GM18508 (cell line): ENCODE measurements at regions not wholly inside any gene's neighbourhood (a gene's known extent, or its start where the extent isn't known, plus 50 kb on each side); places are given as distances from the start of the nearest gene placed in this dataset.
"Not testable (repeated sequence)": the region's sequence is repeated elsewhere in the genome, so short reads cannot be mapped to it uniquely, and the experiment has no call there.

Experiments used
- ATAC-seq: cut with Tn5 transposase; IDR thresholded peaks from one replicate; pipeline ENCODE4 v1.9.1; 2021; ENCODE audit warnings: moderate number of reproducible peaks; ENCODE audit not compliant: insufficient read depth, unreplicated experiment

GRCh38 chr4:86413426-86413825 lies 53.6 kb upstream of the MAPK10 start:
- not testable (repeated sequence) for ATAC-seq

GRCh38 chr4:86414686-86415085 lies 54.8 kb upstream of the MAPK10 start:
- ATAC-seq = no peak

GRCh38 chr4:86416081-86416480 lies 56.2 kb upstream of the MAPK10 start:
- ATAC-seq = no peak

GRCh38 chr4:86421461-86421860 lies 61.6 kb upstream of the MAPK10 start:
- no peak for ATAC-seq

GRCh38 chr4:86431543-86432116 lies 71.8 kb upstream of the MAPK10 start:
- no peak for ATAC-seq

GRCh38 chr4:86432559-86433134 lies 72.8 kb upstream of the MAPK10 start:
- no peak for ATAC-seq

- ATAC-seq = no peak
Observed at GRCh38 chr4:86439293-86439692, 79.4 kb upstream of the MAPK10 start.

- peak; percentile 45 for ATAC-seq
Observed at GRCh38 chr4:86441175-86441936, 81.5 kb upstream of the MAPK10 start.

GRCh38 chr4:86442881-86443280 lies 83.0 kb upstream of the MAPK10 start:
- no peak for ATAC-seq

- no peak for ATAC-seq
Observed at GRCh38 chr4:86443495-86443894, 83.6 kb upstream of the MAPK10 start.

GRCh38 chr4:86446996-86447395 lies 87.1 kb upstream of the MAPK10 start:
- no peak for ATAC-seq

- ATAC-seq = no peak
Observed at GRCh38 chr4:86448871-86449270, 89.0 kb upstream of the MAPK10 start.

- no peak for ATAC-seq
Observed at GRCh38 chr4:86449746-86450588, 90.1 kb upstream of the MAPK10 start.

GRCh38 chr4:86450861-86451260 lies 91.0 kb upstream of the MAPK10 start:
- ATAC-seq = no peak

- no peak for ATAC-seq
Observed at GRCh38 chr4:86451560-86452330, 91.9 kb upstream of the MAPK10 start.

GRCh38 chr4:86452422-86452891 lies 92.6 kb upstream of the MAPK10 start:
- no peak for ATAC-seq

GRCh38 chr4:86452924-86453531 lies 93.2 kb upstream of the MAPK10 start:
- ATAC-seq = no peak

- not testable (repeated sequence) for ATAC-seq
Observed at GRCh38 chr4:86453611-86454072, 93.8 kb upstream of the MAPK10 start.

GRCh38 chr4:86461849-86462248 lies 102.0 kb upstream of the MAPK10 start:
- no peak for ATAC-seq
